GM23248 (cell line): ENCODE measurements at regions not wholly inside any gene's neighbourhood (a gene's known extent, or its start where the extent isn't known, plus 50 kb on each side); places are given as distances from the start of the nearest gene placed in this dataset.

Experiments
- DNase-seq: peaks from one replicate; pipeline ENCODE4 v3.0.0-alpha.2; 2015
- H2AFZ ChIP-seq: fragments of 200-600 bp; sonication (generic); 2 replicates; pipeline ENCODE4 v1.6.1; 2016; ENCODE audit warnings: antibody characterized with exemption
- H3F3A ChIP-seq: fragments of 200-600 bp; sonication (generic); 2 replicates; pipeline ENCODE4 v1.6.1; 2016; ENCODE audit warnings: mild to moderate bottlenecking, antibody characterized with exemption, mixed run types; ENCODE audit not compliant: insufficient read depth
- H3K27ac ChIP-seq: fragments of 200-600 bp; sonication (generic); 2 replicates; pipeline ENCODE4 v1.5.1; 2016; ENCODE audit warnings: mild to moderate bottlenecking
- H3K27me3 ChIP-seq: fragments of 200-600 bp; sonication (generic); replicated peaks from 2 replicates; pipeline ENCODE4 v1.6.1; 2016; ENCODE audit warnings: mild to moderate bottlenecking; ENCODE audit not compliant: insufficient read depth
- H3K36me3 ChIP-seq: fragments of 200-600 bp; sonication (generic); 2 replicates; pipeline ENCODE4 v1.6.1; 2016; ENCODE audit warnings: low read depth, mild to moderate bottlenecking
- H3K4me1 ChIP-seq: fragments of 200-600 bp; sonication (generic); 2 replicates; pipeline ENCODE4 v1.6.1; 2016; ENCODE audit warnings: mild to moderate bottlenecking; ENCODE audit not compliant: insufficient read depth
- H3K4me2 ChIP-seq: fragments of 200-600 bp; sonication (generic); one replicate; pipeline ENCODE4 v1.6.1; 2016; ENCODE audit warnings: mild to moderate bottlenecking; ENCODE audit not compliant: unreplicated experiment
- H3K4me3 ChIP-seq: fragments of 200-600 bp; sonication (generic); 2 replicates; pipeline ENCODE4 v1.5.1; 2016; ENCODE audit warnings: mild to moderate bottlenecking
- H3K79me2 ChIP-seq: fragments of 200-600 bp; sonication (generic); 2 replicates; pipeline ENCODE4 v1.6.1; 2016; ENCODE audit warnings: mild to moderate bottlenecking; ENCODE audit not compliant: insufficient read depth
- H3K9ac ChIP-seq: fragments of 200-600 bp; sonication (generic); 2 replicates; pipeline ENCODE4 v1.6.1; 2016; ENCODE audit warnings: mild to moderate bottlenecking
- H3K9me2 ChIP-seq: fragments of 200-600 bp; sonication (generic); 2 replicates; pipeline ENCODE4 v1.6.1; 2016; ENCODE audit warnings: mixed run types, mild to moderate bottlenecking, moderate library complexity; ENCODE audit not compliant: insufficient read depth
- H3K9me3 ChIP-seq: fragments of 200-600 bp; sonication (generic); one replicate; pipeline ENCODE4 v1.6.1; 2017; ENCODE audit warnings: low read depth
- H4K20me1 ChIP-seq: fragments of 200-600 bp; sonication (generic); 2 replicates; pipeline ENCODE4 v1.6.0; 2016; ENCODE audit not compliant: insufficient read depth
- EZH2 ChIP-seq: fragments of 200-600 bp; sonication (generic); IDR thresholded peaks from 2 replicates; pipeline ENCODE4 v1.6.1; 2018; ENCODE audit warnings: antibody characterized with exemption, mild to moderate bottlenecking; ENCODE audit not compliant: insufficient read depth, poor library complexity, severe bottlenecking
- EZH2phosphoT487 ChIP-seq: fragments of 200-600 bp; sonication (generic); IDR thresholded peaks from 2 replicates; pipeline ENCODE4 v1.6.1; 2018; ENCODE audit warnings: antibody characterized with exemption, moderate library complexity, mild to moderate bottlenecking, low read depth; ENCODE audit not compliant: insufficient read depth
- WGBS, 2 experiments: methylation state at CpG; one replicate each; pipeline ENCODE4 v1.1.6; 2015 to 2017; ENCODE audit warnings: low lambda C conversion rate in 2 of 2, low coverage in 1 of 2; ENCODE audit errors: missing lambda C conversion rate in 2 of 2; 5-methylcytosine and 5-hydroxymethylcytosine counted together
- in situ Hi-C: fragments of 300-500 bp; cut with MboI; formaldehyde crosslinking; loops from 2 replicates; pipeline ENCODE4 v1.15.0; 2020

GRCh38 chr10:78903341-78903940 is 165.3 kb upstream of the ZMIZ1 start:
- H3F3A ChIP-seq = no peaks in the 10 kb centered on the region
- no peak for DNase-seq
- no peaks in the 10 kb centered on the region for H3K9me2 ChIP-seq
- H3K4me3 ChIP-seq = no peak overlapping the region
- H4K20me1 ChIP-seq = no peaks in the 10 kb centered on the region
- no peak for TF ChIP-seq EZH2phosphoT487
- no peak for TF ChIP-seq EZH2
- no peak overlapping the region for H3K27ac ChIP-seq
- H3K79me2 ChIP-seq = no peaks in the 10 kb centered on the region
- WGBS, 2 experiments = 67 to 80% methylated on average over 4 of the region's 4 CpGs
- no peaks in the 10 kb centered on the region for H3K4me1 ChIP-seq
- no peaks in the 10 kb centered on the region for H3K27me3 ChIP-seq
- in situ Hi-C loops = no loop called here
- no peak overlapping the region for H3K4me2 ChIP-seq
- H3K9me3 ChIP-seq = no peaks in the 10 kb centered on the region
- H2AFZ ChIP-seq = no peak overlapping the region
- H3K9ac ChIP-seq = no peak overlapping the region
- no peaks in the 10 kb centered on the region for H3K36me3 ChIP-seq

- Histone ChIP-seq H3K36me3 (no peaks in the 10 kb centered on the region), H3K4me3 (no peak overlapping the region), H3K9ac (no peak overlapping the region), H4K20me1 (no peaks in the 10 kb centered on the region), H2AFZ (no peak overlapping the region), H3K9me3 (no peaks in the 10 kb centered on the region), H3K27ac (no peak overlapping the region), H3K79me2 (no peaks in the 10 kb centered on the region), H3K27me3 (0 out of 2 replicates have a peak, but pooled peaks cover 4% of the 10 kb centered on the region), H3F3A (no peaks in the 10 kb centered on the region), H3K4me1 (no peaks in the 10 kb centered on the region), H3K4me2 (no peak overlapping the region), H3K9me2 (no peaks in the 10 kb centered on the region)
- in situ Hi-C loops = no loop called here
- TF ChIP-seq EZH2 = no peak
- no peak for TF ChIP-seq EZH2phosphoT487
- DNase-seq = no peak
- WGBS, 2 experiments = 84 to 95% methylated on average over 3 to 5 of the region's 5 CpGs
Observed at GRCh38 chr10:78904196-78904595, 164.6 kb upstream of the ZMIZ1 start.

- no peak for DNase-seq
- H3K27ac ChIP-seq = no peak overlapping the region
- no peaks in the 10 kb centered on the region for H3K9me2 ChIP-seq
- 73 to 74% methylated on average over 12 of the region's 12 CpGs for WGBS, 2 experiments
- H2AFZ ChIP-seq = no peak overlapping the region
- no peaks in the 10 kb centered on the region for H4K20me1 ChIP-seq
- H3K27me3 ChIP-seq = 0 out of 2 replicates have a peak, but pooled peaks cover 4% of the 10 kb centered on the region
- no peaks in the 10 kb centered on the region for H3K36me3 ChIP-seq
- H3K79me2 ChIP-seq = no peaks in the 10 kb centered on the region
- no peak overlapping the region for H3K4me3 ChIP-seq
- H3K9ac ChIP-seq = no peak overlapping the region
- in situ Hi-C loops = no loop called here
- H3K4me2 ChIP-seq = no peak overlapping the region
- no peaks in the 10 kb centered on the region for H3K9me3 ChIP-seq
- no peaks in the 10 kb centered on the region for H3K4me1 ChIP-seq
- H3F3A ChIP-seq = no peaks in the 10 kb centered on the region
- no peak for TF ChIP-seq EZH2
- TF ChIP-seq EZH2phosphoT487 = no peak
Observed at GRCh38 chr10:78905015-78905956, 163.5 kb upstream of the ZMIZ1 start.

- Histone ChIP-seq H3K27me3 (0 out of 2 replicates have a peak, but pooled peaks cover 4% of the 10 kb centered on the region), H3K9me2 (no peaks in the 10 kb centered on the region), H2AFZ (no peak overlapping the region), H4K20me1 (no peaks in the 10 kb centered on the region), H3K4me1 (no peaks in the 10 kb centered on the region), H3K4me3 (no peak overlapping the region), H3K4me2 (no peak overlapping the region), H3K36me3 (no peaks in the 10 kb centered on the region), H3K79me2 (no peaks in the 10 kb centered on the region), H3K27ac (no peak overlapping the region), H3K9ac (no peak overlapping the region), H3K9me3 (no peaks in the 10 kb centered on the region), H3F3A (no peaks in the 10 kb centered on the region)
- DNase-seq = no peak
- TF ChIP-seq EZH2 (no peak), EZH2phosphoT487 (no peak)
- in situ Hi-C loops = no loop called here
- WGBS, 2 experiments = 86% methylated on average over 11 of the region's 11 CpGs
Observed at GRCh38 chr10:78905957-78906308, 162.8 kb upstream of the ZMIZ1 start.
